ENCODE measurements at regions not wholly inside any gene's neighbourhood (a gene's known extent, or its start where the extent isn't known, plus 50 kb on each side); places are given as distances from the start of the nearest gene placed in this dataset.
"Not testable (repeated sequence)": the region's sequence is repeated elsewhere in the genome, so short reads cannot be mapped to it uniquely, and the experiment has no call there.

DNA sequence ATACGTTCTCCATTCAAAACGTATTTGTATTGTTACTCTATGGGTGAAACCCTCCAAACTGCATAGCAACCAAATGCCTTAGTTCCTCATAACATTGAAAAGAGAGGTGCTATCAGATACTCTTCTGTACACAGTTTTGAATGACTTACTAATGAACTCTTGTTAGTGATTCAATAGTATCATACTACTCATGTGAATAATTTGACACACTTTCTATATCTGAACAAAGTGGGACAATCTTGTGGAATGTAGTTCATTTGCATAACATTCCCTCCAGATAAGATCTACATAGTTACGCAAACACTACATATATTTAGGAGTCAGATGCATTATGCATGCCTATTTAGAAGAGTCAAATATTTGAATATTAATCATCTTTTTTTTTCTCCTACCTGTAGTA is 232.0 kb upstream of the NRXN1 start:
- H3K4me1 ChIP-seq, result no peaks in the 10 kb centered on the region
- ATAC-seq (no peak), DNase-seq (no peak)
- no peaks in the 10 kb centered on the region for H3K9me3 ChIP-seq
- no peak overlapping the region for H3K4me3 ChIP-seq
- in situ Hi-C loops (cut with MboI; ENCODE audit: low sequenced_read_pairs in 4 of 4) (no loop called here), intact Hi-C loops (cut with DNase I; ENCODE audit: low total_unique reads) (no loop called here)
- no peaks in the 10 kb centered on the region for H3K27me3 ChIP-seq
- no peaks in the 10 kb centered on the region for H3K36me3 ChIP-seq
- no peak for TF ChIP-seq POLR2A (IDR thresholded peaks at IDR 0.05)
- TF ChIP-seq, protein P1, sequence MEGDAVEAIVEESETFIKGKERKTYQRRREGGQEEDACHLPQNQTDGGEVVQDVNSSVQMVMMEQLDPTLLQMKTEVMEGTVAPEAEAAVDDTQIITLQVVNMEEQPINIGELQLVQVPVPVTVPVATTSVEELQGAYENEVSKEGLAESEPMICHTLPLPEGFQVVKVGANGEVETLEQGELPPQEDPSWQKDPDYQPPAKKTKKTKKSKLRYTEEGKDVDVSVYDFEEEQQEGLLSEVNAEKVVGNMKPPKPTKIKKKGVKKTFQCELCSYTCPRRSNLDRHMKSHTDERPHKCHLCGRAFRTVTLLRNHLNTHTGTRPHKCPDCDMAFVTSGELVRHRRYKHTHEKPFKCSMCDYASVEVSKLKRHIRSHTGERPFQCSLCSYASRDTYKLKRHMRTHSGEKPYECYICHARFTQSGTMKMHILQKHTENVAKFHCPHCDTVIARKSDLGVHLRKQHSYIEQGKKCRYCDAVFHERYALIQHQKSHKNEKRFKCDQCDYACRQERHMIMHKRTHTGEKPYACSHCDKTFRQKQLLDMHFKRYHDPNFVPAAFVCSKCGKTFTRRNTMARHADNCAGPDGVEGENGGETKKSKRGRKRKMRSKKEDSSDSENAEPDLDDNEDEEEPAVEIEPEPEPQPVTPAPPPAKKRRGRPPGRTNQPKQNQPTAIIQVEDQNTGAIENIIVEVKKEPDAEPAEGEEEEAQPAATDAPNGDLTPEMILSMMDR (IDR thresholded peaks at IDR 0.05 in 4 of 5, conservative IDR thresholded peaks at IDR 0.05 in 1 of 5), result no peak
- no peak overlapping the region for H3K27ac ChIP-seq

DNA sequence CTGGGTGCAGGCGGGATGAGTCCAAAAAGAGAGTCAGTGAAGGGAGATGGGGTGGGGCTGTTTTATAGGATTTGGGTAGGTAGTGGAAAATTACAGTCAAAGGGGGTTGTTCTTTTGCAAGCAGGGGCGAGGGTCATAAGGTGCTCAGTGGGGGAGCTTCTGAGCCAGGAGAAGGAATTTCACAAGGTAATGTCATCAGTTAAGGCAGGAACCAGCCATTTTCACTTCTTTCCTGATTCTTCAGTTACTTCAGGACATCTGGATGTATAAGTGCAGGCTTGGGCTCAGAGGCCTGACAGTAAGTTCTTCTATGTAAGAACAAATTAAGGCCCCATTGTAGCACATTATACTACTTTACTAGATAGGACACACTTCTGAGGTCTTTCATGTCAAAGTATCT is 231.2 kb upstream of the NRXN1 start:
- in situ Hi-C loops (cut with MboI; ENCODE audit: low sequenced_read_pairs in 4 of 4), result not testable (repeated sequence)

DNA sequence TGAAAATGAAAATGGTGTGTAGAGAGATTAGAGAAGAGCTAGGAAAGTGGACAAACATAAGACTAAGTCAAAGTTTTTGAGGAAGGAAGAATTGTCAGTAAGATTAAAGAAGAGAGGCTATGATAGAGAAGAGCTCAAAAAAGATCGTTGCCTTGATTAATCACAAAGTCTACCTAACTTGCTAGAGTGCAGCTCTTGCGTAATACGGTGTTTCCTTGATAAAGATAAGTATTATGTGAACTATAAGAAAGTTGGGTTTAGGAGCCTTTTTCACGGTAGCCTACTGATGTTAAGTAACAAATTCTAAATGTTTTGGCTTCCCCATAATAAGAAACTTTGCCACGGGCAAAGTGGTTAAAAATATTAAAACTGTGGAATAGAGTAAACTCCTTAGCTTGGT is 226.4 kb upstream of the NRXN1 start:
- in situ Hi-C loops (cut with MboI; ENCODE audit: low sequenced_read_pairs in 4 of 4) (no loop called here), intact Hi-C loops (cut with DNase I; ENCODE audit: low total_unique reads) (no loop called here)
- ATAC-seq (no peak), DNase-seq (no peak)
- Histone ChIP-seq H3K27me3 (no peaks in the 10 kb centered on the region), H3K27ac (no peak overlapping the region), H3K4me1 (no peaks in the 10 kb centered on the region), H3K4me3 (no peak overlapping the region), H3K9me3 (no peaks in the 10 kb centered on the region), H3K36me3 (no peaks in the 10 kb centered on the region)
- TF ChIP-seq, protein P1 (IDR thresholded peaks at IDR 0.05 in 4 of 5, conservative IDR thresholded peaks at IDR 0.05 in 1 of 5), result no peak
- TF ChIP-seq POLR2A (IDR thresholded peaks at IDR 0.05), result no peak

More for the DNA sequence above, 231.2 kb upstream of the NRXN1 start:
- H3K9me3 ChIP-seq; H3K27ac ChIP-seq; intact Hi-C loops (cut with DNase I; ENCODE audit: low total_unique reads); H3K36me3 ChIP-seq; H3K4me3 ChIP-seq; ATAC-seq; H3K27me3 ChIP-seq; H3K4me1 ChIP-seq; DNase-seq: not testable (repeated sequence)

DNA sequence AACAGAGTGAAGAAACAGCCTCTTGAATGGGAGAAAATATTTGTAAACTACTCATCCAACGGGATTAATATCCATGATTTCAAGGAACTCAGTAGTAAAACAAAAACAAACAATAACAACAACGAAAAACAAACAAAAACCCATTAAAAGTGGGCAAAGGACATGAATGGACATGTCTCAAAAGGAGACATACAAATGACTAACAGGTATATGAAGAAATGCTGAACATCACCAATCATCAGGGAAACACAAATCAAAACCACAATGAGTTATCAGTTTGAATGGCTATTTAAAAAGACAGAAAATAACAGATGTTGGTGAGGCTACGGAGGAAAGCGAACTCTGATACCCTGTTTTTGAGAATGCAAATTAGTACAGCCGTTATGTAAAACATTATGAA is 224.8 kb upstream of the NRXN1 start:
- no peak for ATAC-seq
- H3K9me3 ChIP-seq, result no peaks in the 10 kb centered on the region
- DNase-seq, result no peak
- H3K27ac ChIP-seq, result no peak overlapping the region
- intact Hi-C loops (cut with DNase I; ENCODE audit: low total_unique reads) (no loop called here), in situ Hi-C loops (cut with MboI; ENCODE audit: low sequenced_read_pairs in 4 of 4) (no loop called here)
- H3K4me1 ChIP-seq, result no peaks in the 10 kb centered on the region
- no peaks in the 10 kb centered on the region for H3K27me3 ChIP-seq
- no peaks in the 10 kb centered on the region for H3K36me3 ChIP-seq
- TF ChIP-seq POLR2A (IDR thresholded peaks at IDR 0.05), result no peak
- TF ChIP-seq, protein P1 (IDR thresholded peaks at IDR 0.05 in 4 of 5, conservative IDR thresholded peaks at IDR 0.05 in 1 of 5), result no peak
- no peak overlapping the region for H3K4me3 ChIP-seq

DNA sequence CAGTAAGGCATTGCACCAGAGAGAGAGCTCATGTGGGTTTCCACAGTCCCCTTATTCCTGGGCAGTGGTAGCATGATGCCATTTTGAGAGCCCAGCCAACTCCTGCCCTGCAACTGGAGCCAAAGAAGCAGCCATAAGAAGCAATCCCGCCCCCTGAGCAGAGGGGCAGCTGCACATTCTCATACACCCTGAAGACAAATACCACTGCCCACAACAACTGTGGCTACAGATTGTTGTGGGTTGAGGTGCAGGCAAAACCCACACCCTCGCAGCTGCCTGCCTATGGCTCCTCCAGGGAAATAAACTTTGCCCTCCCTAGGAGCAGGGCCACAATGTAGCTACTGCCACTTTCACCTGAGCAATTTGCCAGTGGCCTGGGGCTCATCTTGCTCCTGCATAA is 219.4 kb upstream of the NRXN1 start:
- H3K36me3 ChIP-seq, result no peaks in the 10 kb centered on the region
- H3K27ac ChIP-seq, result no peak overlapping the region
- no peaks in the 10 kb centered on the region for H3K9me3 ChIP-seq
- ATAC-seq (no peak), DNase-seq (no peak)
- TF ChIP-seq, protein P1 (IDR thresholded peaks at IDR 0.05 in 4 of 5, conservative IDR thresholded peaks at IDR 0.05 in 1 of 5), result no peak
- no peak for TF ChIP-seq POLR2A (IDR thresholded peaks at IDR 0.05)
- intact Hi-C loops (cut with DNase I; ENCODE audit: low total_unique reads), result no loop called here
- in situ Hi-C loops (cut with MboI; ENCODE audit: low sequenced_read_pairs in 4 of 4), result no loop called here
- no peaks in the 10 kb centered on the region for H3K4me1 ChIP-seq
- H3K4me3 ChIP-seq, result no peak overlapping the region
- H3K27me3 ChIP-seq, result no peaks in the 10 kb centered on the region

Data from gastrocnemius medialis (tissue), 4 donors.